ENCODE measurements at regions not wholly inside any gene's neighbourhood (a gene's known extent, or its start where the extent isn't known, plus 50 kb on each side); places are given as distances from the start of the nearest gene placed in this dataset.

DNA sequence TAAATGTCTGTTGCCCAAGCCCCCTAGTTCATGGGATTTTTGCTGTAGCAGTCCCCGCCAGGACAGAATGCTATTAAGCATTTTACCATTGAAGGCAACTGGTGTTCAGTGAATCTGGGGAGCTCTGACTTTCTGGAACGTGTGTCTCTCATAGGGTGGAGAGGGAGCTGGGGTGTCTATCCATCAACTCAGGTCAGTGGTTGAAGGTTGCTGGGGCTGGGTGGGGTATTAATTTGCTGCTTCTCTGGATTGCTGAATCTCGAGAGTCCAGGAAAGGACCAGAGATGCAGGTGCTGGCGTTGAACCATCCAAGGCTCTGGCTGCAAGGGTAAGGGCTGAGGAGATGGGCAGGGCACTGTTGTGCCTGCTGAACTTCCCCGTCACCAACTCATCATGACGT is 66.8 kb upstream of the NCK2 start:
- Mint-ChIP-seq H3K27me3 (ENCODE audit: low read depth) (no peaks in the 10 kb centered on the region; the same call in none of the 2 replicates), H3K4me1 (peaks cover 11% of the 10 kb centered on the region), H3K27ac (no peak overlapping the region), H3K36me3 (no peaks in the 10 kb centered on the region), H3K4me3 (no peak overlapping the region), H3K9me3 (no peaks in the 10 kb centered on the region)
- ChIA-PET POLR2A (no interaction called here), CTCF (no interaction called here)
- ATAC-seq (no peak), DNase-seq (ENCODE audit: low spot score) (no peak)
- TF ChIP-seq IRF1 (CRISPR knock-in tag; IDR thresholded peaks at IDR 0.05) (no peak), RELA (CRISPR knock-in tag; IDR thresholded peaks at IDR 0.05; ENCODE audit: borderline replicate concordance) (no peak), NFYB (CRISPR knock-in tag; conservative IDR thresholded peaks at IDR 0.05; ENCODE audit: low read depth) (no peak), FOXK1 (CRISPR knock-in tag; IDR thresholded peaks at IDR 0.05) (no peak), EMX1 (CRISPR knock-in tag; IDR thresholded peaks at IDR 0.05) (no peak)
- TF ChIP-seq, protein P1, sequence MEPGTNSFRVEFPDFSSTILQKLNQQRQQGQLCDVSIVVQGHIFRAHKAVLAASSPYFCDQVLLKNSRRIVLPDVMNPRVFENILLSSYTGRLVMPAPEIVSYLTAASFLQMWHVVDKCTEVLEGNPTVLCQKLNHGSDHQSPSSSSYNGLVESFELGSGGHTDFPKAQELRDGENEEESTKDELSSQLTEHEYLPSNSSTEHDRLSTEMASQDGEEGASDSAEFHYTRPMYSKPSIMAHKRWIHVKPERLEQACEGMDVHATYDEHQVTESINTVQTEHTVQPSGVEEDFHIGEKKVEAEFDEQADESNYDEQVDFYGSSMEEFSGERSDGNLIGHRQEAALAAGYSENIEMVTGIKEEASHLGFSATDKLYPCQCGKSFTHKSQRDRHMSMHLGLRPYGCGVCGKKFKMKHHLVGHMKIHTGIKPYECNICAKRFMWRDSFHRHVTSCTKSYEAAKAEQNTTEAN (CRISPR knock-in tag; IDR thresholded peaks at IDR 0.05): no peak
- TF ChIP-seq, protein P2, sequence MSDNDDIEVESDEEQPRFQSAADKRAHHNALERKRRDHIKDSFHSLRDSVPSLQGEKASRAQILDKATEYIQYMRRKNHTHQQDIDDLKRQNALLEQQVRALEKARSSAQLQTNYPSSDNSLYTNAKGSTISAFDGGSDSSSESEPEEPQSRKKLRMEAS (CRISPR knock-in tag; IDR thresholded peaks at IDR 0.05): no peak
- TF ChIP-seq, protein P3, sequence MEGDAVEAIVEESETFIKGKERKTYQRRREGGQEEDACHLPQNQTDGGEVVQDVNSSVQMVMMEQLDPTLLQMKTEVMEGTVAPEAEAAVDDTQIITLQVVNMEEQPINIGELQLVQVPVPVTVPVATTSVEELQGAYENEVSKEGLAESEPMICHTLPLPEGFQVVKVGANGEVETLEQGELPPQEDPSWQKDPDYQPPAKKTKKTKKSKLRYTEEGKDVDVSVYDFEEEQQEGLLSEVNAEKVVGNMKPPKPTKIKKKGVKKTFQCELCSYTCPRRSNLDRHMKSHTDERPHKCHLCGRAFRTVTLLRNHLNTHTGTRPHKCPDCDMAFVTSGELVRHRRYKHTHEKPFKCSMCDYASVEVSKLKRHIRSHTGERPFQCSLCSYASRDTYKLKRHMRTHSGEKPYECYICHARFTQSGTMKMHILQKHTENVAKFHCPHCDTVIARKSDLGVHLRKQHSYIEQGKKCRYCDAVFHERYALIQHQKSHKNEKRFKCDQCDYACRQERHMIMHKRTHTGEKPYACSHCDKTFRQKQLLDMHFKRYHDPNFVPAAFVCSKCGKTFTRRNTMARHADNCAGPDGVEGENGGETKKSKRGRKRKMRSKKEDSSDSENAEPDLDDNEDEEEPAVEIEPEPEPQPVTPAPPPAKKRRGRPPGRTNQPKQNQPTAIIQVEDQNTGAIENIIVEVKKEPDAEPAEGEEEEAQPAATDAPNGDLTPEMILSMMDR (IDR thresholded peaks at IDR 0.05): no peak

- Mint-ChIP-seq H3K27me3 (ENCODE audit: low read depth) (no peaks in the 10 kb centered on the region; the same call in none of the 2 replicates), H3K36me3 (no peaks in the 10 kb centered on the region), H3K4me3 (no peak overlapping the region), H3K4me1 (peaks cover 11% of the 10 kb centered on the region), H3K27ac (no peak overlapping the region), H3K9me3 (no peaks in the 10 kb centered on the region)
- POLR2A ChIA-PET: no interaction called here
- CTCF ChIA-PET: no interaction called here
- DNase-seq (ENCODE audit: low spot score): no peak
- ATAC-seq: no peak
- TF ChIP-seq, protein P4, sequence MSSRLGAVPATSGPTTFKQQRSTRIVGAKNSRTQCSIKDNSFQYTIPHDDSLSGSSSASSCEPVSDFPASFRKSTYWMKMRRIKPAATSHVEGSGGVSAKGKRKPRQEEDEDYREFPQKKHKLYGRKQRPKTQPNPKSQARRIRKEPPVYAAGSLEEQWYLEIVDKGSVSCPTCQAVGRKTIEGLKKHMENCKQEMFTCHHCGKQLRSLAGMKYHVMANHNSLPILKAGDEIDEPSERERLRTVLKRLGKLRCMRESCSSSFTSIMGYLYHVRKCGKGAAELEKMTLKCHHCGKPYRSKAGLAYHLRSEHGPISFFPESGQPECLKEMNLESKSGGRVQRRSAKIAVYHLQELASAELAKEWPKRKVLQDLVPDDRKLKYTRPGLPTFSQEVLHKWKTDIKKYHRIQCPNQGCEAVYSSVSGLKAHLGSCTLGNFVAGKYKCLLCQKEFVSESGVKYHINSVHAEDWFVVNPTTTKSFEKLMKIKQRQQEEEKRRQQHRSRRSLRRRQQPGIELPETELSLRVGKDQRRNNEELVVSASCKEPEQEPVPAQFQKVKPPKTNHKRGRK (CRISPR knock-in tag; IDR thresholded peaks at IDR 0.05; ENCODE audit: borderline replicate concordance): no peak
- TF ChIP-seq FOXJ3 (CRISPR knock-in tag; IDR thresholded peaks at IDR 0.05; ENCODE audit: borderline replicate concordance) (no peak), TCF7 (CRISPR knock-in tag; IDR thresholded peaks at IDR 0.05; ENCODE audit: low read depth) (no peak), HMGA2 (CRISPR knock-in tag; IDR thresholded peaks at IDR 0.05) (no peak), ERG (CRISPR knock-in tag; IDR thresholded peaks at IDR 0.05) (no peak)
Measured at GRCh38 chr2:105675841-105676240, 68.9 kb upstream of the NCK2 start.

GRCh38 chr2:105674859-105675541 is 69.7 kb upstream of the NCK2 start:
- H3K27ac Mint-ChIP-seq: no peak overlapping the region
- POLR2A ChIA-PET: no interaction called here
- TF ChIP-seq NR3C1 (CRISPR knock-in tag; conservative IDR thresholded peaks at IDR 0.05; ENCODE audit: low read depth) (no peak), AR (CRISPR knock-in tag; IDR thresholded peaks at IDR 0.05) (no peak), MYBL2 (CRISPR knock-in tag; IDR thresholded peaks at IDR 0.05) (no peak), RELA (CRISPR knock-in tag; IDR thresholded peaks at IDR 0.05; ENCODE audit: borderline replicate concordance) (no peak), SMAD3 (CRISPR knock-in tag; IDR thresholded peaks at IDR 0.05; ENCODE audit: borderline replicate concordance) (no peak), ELF4 (CRISPR knock-in tag; IDR thresholded peaks at IDR 0.05; ENCODE audit: low read depth) (no peak), FOXK1 (CRISPR knock-in tag; IDR thresholded peaks at IDR 0.05) (no peak)
- TF ChIP-seq, protein P5, sequence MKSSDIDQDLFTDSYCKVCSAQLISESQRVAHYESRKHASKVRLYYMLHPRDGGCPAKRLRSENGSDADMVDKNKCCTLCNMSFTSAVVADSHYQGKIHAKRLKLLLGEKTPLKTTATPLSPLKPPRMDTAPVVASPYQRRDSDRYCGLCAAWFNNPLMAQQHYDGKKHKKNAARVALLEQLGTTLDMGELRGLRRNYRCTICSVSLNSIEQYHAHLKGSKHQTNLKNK (CRISPR knock-in tag; IDR thresholded peaks at IDR 0.05): no peak
- no peak overlapping the region for H3K4me3 Mint-ChIP-seq
- no peaks in the 10 kb centered on the region for H3K9me3 Mint-ChIP-seq
- no peaks in the 10 kb centered on the region; the same call in none of the 2 replicates for H3K27me3 Mint-ChIP-seq (ENCODE audit: low read depth)
- peaks cover 11% of the 10 kb centered on the region for H3K4me1 Mint-ChIP-seq
- ATAC-seq: no peak
- DNase-seq (ENCODE audit: low spot score): no peak
- CTCF ChIA-PET: no interaction called here
- no peaks in the 10 kb centered on the region for H3K36me3 Mint-ChIP-seq

All from WTC11 (cell line).